ENCODE measurements at regions not wholly inside any gene's neighbourhood (a gene's known extent, or its start where the extent isn't known, plus 50 kb on each side); places are given as distances from the start of the nearest gene placed in this dataset.
"Not testable (repeated sequence)": the region's sequence is repeated elsewhere in the genome, so short reads cannot be mapped to it uniquely, and the experiment has no call there.

DNA sequence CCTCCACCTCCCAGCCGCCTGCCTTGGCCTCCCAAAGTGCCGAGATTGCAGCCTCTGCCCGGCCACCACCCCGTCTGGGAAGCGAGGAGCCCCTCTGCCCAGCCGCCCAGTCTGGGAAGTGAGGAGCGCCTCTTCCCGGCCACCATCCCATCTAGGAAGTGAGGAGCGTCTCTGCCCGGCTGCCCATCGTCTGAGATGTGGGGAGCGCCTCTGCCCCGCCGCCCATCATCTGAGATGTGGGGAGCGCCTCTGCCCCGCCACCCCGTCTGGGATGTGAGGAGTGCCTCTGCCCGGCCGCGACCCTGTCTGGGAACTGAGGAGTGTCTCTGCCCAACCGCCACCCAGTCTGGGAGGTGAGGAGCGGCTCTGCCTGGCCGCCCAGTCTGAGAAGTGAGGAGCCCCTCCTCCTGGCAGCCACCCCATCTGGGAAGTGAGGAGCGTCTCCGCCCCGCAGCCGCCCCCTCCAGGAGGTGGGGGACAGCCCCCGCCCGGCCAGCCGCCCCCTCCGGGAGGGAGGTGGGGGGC, 296.3 kb downstream of the HNRNPD start:
- DNase-seq (ENCODE audit: low read depth) = not testable (repeated sequence)

DNA sequence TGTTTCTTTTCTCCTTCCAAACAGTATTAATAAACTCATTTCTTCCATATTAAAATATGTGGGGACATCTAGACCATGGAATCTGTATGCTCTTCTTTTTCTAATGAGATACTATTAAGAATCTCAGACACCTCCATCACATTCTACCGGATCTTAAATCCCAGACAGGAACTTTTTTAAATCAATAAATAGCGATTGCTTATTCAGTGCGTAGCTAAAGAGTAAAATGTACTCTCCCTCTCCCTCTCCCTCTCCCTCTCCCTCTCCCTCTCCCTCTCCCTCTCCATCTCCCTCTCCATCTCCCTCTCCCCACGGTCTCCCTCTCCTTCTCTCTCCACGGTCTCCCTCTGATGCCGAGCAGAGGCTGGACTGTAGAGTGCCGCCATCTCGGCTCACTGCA, 297.0 kb downstream of the HNRNPD start:
- no peak for DNase-seq (ENCODE audit: low read depth)

- DNase-seq (ENCODE audit: low read depth) = no peak
Measured at GRCh38 chr4:82076359-82076758, 297.4 kb downstream of the HNRNPD start.

DNA sequence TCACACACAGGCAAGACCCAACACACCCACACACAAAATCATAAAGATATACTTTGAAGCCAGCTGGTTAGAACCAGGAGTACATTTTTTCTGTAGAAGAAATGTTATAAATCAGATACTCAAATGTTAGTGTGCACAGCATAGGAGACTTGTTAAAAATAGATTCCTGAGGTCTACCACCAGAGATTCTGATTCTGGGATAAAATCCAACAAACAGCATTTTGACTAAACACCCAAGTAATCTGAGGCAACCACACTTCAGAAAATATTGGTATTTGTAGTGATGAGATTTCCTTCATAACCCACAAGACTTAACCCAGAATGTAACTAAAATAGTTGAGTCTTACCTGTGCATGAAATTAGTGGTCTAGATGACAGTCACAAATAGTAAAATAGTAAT, 301.8 kb downstream of the HNRNPD start:
- no peak for DNase-seq (ENCODE audit: low read depth)

DNA sequence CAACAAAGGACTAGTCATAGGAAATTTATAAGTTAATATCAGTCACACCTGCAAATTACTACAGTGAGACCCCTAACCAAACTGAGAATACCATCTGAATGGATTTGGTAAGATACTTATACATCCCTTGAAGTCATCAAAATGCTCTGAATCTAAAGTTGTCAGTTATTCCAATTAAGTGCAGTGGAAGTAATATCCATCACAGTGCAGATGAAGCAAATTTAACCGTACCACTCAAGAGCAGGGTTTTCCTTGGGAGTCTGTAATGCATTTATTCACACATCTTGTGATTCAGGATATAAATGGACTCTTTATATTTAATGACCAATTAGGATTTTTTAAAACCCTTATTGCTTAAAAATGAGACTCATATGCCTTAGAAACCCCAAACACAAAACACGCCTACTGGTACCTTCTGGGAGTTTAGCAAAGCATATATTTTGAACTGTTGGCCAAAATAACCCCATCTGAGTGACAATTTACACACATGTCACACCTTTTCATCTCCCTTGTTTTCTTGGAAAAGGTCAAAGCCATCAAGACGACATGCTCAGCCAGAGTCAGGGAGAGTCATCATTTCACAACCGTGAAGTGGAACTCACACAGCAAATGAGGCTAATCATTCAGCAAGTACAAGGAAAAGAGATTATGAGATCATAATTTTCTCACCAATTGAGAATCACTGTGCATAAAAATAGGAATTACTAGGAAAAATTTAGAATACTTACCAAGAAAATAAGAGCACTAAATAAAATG, 303.7 kb downstream of the HNRNPD start:
- DNase-seq (ENCODE audit: low read depth) = no peak

- DNase-seq (ENCODE audit: low read depth) = no peak
Measured at GRCh38 chr4:82063017-82063416, 310.8 kb downstream of the HNRNPD start.

GRCh38 chr4:82057990-82058544, 315.7 kb downstream of the HNRNPD start:
- no peak for DNase-seq (ENCODE audit: low read depth)

GRCh38 chr4:82055156-82055555, 318.6 kb downstream of the HNRNPD start:
- DNase-seq (ENCODE audit: low read depth) = no peak

DNA sequence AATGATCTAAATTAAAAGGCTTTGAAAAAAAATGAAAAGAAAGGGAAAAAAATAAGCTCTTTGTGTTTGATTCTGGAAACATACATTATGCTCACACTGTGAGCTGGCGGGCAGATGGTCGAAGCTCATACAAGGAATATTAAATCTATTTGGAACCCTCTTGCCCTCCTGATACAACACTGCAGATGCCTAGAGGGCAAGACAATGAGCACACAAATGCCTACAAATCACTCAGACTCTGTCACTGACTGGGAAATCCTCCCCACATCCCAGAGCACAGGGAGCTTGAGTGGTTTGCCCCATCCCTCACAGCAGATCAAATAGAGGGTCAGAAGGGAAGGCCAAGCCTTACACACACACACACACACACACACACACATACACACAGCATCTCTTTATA, 320.4 kb downstream of the HNRNPD start:
- DNase-seq (ENCODE audit: low read depth) = no peak

GRCh38 chr4:82050796-82051195, 323.0 kb downstream of the HNRNPD start:
- no peak for DNase-seq (ENCODE audit: low read depth)

DNA sequence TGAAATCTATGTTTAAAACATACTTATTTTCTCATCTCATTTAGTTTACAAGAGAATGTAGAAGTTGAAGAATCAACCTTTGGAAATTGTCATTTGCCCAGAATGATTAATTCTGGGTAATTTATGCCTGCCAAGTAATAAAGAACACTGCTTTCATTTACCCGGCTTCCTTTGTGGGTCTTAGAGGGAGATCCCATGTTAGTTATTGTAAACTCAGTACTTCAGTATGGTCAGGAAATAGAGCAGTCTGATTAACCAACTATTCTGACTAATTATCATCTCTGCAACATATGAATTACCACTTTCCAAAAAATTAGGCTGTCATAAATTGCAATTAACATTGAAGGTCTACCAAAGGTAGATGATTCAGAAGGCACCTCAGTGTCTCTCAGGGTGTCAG, 324.5 kb downstream of the HNRNPD start:
- DNase-seq (ENCODE audit: low read depth) = no peak

DNA sequence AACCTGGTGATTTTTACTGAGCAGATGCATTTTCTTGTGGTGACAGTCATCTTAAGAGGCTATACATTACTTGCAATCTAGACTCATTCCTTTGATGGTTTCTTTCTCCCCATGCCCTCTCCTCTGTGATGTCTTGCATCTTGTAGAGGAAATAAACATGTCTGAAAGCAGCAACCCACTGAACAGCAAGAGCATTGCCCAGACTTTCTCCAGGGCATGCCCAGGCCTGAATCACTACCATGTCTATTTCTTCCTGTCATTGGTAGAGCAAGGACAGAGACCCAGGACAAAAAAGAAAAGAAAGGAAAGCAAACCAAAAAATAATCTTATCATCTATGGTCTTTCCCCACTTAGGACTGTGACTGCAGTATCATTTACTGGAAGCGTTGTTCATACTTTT, 326.1 kb downstream of the HNRNPD start:
- no peak for DNase-seq (ENCODE audit: low read depth)

GRCh38 chr4:82046796-82047195, 327.0 kb downstream of the HNRNPD start:
- DNase-seq (ENCODE audit: low read depth) = no peak

DNA sequence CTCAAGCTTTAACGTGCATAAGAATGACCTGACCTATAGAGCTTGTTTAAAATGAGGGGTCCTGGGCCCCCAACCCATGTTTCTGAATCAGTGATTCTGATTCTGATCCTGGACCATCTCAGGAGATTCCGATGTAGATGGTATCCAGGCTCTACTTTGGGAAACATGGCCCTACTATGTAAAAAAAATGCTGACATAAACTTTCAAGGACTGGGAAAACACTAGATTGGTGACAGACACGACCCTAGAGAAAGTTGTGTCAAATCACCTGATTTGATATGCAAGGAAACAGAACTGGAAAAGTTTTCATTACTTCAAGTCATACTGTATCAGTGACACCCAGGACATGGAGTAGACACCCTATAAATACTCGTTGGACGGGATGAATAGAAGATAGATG, 328.5 kb downstream of the HNRNPD start:
- no peak for DNase-seq (ENCODE audit: low read depth)

DNA sequence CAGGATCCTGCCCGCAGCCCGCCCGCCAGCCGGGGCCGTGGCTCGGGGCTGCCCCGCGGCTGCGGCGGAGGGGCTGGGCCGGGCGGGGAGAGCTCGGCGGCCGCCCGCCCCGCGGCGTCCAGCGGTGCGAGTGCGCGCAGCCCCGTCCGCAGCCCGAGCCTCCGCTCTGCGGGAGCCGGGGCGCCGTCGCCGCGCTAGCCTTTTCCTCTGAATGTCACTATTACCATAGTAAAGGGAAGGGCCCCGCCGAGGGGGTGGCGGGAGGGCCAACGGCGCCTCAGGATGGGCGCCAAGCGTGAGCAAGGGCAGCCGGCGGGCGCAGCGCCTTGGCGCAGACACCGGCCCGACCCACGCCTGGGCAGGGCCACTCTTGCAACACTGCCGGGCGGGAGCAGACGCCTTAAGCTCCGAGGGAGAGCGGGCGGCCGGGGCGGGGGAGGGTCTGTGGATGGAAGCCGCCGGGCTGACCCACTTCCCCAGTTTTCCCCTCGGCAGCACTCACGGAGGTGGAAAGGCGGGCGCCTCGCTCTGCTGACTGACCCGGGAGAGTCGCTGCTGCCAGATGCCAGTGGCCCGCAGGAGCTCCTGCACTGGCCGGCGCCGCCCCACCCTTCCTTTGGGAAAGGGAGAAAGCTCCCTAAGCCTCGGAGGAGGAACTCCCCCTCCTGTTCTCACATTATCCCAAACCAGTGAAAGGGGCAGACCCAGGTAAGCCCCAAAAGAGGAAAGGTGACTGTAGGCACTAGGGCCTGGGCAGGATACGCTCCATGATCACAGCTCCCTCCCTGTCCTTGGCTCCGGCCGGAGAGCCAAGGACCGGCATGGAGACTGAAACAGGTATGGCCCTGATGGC, 329.4 kb downstream of the HNRNPD start:
- DNase-seq (ENCODE audit: low read depth) = no peak

DNA sequence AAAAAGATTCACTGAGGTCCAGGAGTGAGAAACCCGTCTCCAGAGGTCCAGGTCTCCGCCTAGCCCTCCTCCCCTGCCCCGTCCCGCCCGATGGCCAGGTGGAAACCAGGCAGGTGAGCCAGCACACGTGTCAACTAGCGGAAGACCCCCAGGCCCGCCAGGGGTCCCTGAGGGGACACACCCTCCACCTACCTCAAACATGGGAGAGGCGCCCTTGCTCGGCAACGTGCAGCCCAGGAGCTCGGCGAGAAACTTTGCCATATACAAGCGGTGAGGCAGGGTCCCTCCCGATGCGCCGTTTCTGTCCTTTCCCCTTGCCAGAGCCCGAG, 330.0 kb downstream of the HNRNPD start:
- DNase-seq (ENCODE audit: low read depth) = no peak

GRCh38 chr4:82043081-82043808, 330.5 kb downstream of the HNRNPD start:
- no peak for DNase-seq (ENCODE audit: low read depth)

- no peak for DNase-seq (ENCODE audit: low read depth)
Measured at GRCh38 chr4:82042042-82042441, 331.7 kb downstream of the HNRNPD start.

GRCh38 chr4:82038936-82039335, 334.9 kb downstream of the HNRNPD start:
- no peak for DNase-seq (ENCODE audit: low read depth)

DNA sequence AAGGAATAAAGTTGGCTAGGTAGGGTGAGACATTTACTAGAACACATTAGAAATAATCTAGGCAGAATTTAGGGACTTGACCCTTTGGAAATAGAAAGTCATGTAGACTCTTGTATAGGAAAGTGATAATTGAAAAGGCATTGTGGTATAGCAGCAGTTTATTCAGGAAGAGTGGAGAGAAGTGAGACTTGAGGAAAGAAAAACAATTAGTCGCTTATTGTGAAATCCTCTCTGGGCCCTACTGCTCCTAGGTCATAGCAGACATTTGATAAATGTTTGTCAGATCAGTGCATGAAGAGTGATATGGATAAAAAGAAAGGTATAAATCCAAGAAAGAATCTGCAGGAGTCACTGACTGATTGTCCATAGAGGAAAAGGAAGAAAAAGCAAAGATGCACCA, 337.6 kb downstream of the HNRNPD start:
- no peak for DNase-seq (ENCODE audit: low read depth)

- no peak for DNase-seq (ENCODE audit: low read depth)
Measured at GRCh38 chr4:82034878-82035277, 338.9 kb downstream of the HNRNPD start.

DNA sequence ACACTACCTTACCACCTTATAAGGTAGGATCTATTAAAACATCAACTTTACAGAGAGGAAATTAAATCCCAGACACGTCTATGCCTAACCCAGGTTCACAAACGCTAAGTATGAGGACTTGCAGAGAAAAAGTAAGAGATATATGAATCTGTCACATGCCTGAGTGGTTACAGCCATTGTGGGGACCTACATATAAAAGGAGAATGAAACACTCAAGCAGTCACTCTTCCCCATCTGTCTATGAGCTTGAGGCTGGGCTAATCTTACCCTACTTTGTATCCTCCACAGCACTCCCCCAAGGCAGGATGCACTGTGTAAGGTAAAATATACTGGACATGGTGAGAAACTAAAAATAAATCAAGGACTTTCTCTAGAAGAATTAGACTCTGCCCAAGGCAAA, 339.9 kb downstream of the HNRNPD start:
- no peak for DNase-seq (ENCODE audit: low read depth)

Data from stimulated activated CD4-positive, alpha-beta T cell treated with anti-CD3 and anti-CD28 coated beads, Interleukin-2, amount 100 ng/mL, for 4 hours (primary cell).